ENCODE measurements at regions not wholly inside any gene's neighbourhood (a gene's known extent, or its start where the extent isn't known, plus 50 kb on each side); places are given as distances from the start of the nearest gene placed in this dataset.

DNA sequence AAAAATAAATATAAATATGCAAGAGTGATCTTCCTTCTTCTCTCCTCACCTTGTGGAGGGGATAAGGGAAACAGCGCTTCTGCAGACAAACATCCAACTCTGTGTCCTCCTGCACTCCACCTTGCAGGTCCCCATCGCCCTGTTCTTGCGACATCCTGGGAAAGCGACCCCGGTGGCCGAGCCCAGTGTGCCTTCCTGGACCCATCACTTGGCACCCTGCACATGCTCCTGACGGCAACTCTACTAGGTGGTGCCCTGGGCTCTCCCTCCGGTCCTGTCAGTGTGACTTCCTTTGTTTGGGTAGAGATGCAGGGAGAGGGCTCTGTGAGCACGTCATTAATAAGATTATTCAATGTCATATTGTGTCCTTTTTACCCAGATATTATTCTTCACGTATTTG, 266.0 kb upstream of the ADAMTS16 start:
- TF ChIP-seq, protein P1, sequence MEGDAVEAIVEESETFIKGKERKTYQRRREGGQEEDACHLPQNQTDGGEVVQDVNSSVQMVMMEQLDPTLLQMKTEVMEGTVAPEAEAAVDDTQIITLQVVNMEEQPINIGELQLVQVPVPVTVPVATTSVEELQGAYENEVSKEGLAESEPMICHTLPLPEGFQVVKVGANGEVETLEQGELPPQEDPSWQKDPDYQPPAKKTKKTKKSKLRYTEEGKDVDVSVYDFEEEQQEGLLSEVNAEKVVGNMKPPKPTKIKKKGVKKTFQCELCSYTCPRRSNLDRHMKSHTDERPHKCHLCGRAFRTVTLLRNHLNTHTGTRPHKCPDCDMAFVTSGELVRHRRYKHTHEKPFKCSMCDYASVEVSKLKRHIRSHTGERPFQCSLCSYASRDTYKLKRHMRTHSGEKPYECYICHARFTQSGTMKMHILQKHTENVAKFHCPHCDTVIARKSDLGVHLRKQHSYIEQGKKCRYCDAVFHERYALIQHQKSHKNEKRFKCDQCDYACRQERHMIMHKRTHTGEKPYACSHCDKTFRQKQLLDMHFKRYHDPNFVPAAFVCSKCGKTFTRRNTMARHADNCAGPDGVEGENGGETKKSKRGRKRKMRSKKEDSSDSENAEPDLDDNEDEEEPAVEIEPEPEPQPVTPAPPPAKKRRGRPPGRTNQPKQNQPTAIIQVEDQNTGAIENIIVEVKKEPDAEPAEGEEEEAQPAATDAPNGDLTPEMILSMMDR (IDR thresholded peaks at IDR 0.05) = no peak
- TF ChIP-seq POLR2A (IDR thresholded peaks at IDR 0.05) (no peak), POLR2AphosphoS5 (IDR thresholded peaks at IDR 0.05) (no peak), EP300 (IDR thresholded peaks at IDR 0.05) (no peak)
